Nucleus accumbens (tissue), 56 donors: ENCODE measurements at regions not wholly inside any gene's neighbourhood (a gene's known extent, or its start where the extent isn't known, plus 50 kb on each side); places are given as distances from the start of the nearest gene placed in this dataset.

Source experiments
- DNase-seq, 56 donors: peaks; one replicate each; lab custom pipeline; 2025; lab: John Stamatoyannopoulos, UW

DNA sequence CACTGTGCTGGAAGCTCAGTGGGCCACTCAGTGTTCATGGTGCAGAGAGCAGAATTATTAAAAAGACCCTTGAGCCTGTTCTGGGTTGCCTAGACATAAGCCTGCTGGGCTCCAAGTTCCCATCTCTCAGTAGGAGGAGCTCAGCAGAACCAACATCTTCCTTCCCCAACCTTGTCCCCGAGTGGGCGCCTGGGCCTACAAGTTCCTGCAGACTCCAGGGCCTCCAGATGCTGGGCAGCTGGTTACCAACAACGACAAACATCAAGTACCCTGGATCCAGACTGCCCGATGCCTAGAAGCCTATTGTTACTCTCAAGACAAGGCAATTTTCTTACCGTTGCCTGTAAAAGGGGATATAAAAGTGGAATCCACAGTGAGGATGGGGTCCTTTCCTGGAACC is 214.2 kb downstream of the HAUS1 start:
- no peak for DNase-seq

- no peak for DNase-seq
Observed at GRCh38 chr18:46319783-46320182, 215.6 kb downstream of the HAUS1 start.

GRCh38 chr18:46320297-46320696 is 216.1 kb downstream of the HAUS1 start:
- DNase-seq = no peak

DNA sequence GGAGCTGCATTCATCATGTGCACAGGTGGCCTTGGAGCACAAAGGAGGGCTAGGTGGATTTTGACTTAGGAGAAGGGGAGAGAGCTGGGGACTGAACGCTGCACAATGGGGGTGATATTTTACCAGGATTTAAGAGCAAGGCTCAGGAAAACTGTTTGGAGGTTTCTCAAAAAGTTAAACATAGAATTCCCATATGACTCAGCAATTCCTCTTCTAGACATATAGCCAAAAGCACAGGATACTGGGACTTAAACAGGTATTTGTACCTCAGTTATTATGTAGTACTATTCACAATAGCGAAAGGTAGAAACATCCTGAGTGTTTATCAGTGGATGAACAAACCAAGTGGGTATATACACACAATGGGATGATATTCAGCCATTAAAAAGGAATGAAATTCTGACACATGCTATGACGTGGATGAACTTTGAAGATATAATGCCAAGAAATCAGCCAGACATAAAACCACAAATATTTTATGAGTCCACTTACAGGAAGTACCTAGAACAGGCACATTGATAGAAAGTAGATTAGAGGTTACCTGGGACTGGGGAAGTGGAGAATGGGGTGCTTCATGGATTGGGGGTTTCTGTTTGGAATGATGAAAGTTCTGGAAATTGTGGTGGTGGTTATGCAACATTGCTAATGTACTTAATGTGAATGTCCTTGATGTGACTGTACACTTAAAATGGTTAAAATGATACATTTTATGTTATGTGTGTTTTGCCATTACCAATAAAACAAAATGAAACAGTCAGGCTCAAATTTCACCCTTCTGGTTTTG is 216.9 kb downstream of the HAUS1 start:
- no peak for DNase-seq

DNA sequence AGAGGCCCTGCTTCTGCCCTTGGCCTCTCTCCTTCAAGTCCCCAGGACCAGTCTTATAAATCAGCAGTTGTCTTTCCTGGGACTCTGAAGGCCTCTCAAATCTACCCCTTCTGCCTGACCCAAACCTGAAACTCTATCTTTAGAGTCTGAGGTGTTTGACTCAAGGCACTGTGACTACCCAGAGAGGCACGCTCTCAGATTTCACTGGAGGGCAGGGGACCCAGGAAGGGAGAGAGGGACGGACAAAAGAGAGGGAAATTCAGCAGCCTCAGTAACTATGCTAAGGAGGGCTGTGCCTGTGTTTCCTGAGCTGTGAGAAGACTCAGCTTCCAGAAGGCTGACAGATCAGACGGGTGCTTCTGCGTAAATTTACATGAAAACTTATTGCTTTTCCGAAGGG is 217.8 kb downstream of the HAUS1 start:
- no peak for DNase-seq

GRCh38 chr18:46322411-46322891 is 218.3 kb downstream of the HAUS1 start:
- DNase-seq = no peak

DNA sequence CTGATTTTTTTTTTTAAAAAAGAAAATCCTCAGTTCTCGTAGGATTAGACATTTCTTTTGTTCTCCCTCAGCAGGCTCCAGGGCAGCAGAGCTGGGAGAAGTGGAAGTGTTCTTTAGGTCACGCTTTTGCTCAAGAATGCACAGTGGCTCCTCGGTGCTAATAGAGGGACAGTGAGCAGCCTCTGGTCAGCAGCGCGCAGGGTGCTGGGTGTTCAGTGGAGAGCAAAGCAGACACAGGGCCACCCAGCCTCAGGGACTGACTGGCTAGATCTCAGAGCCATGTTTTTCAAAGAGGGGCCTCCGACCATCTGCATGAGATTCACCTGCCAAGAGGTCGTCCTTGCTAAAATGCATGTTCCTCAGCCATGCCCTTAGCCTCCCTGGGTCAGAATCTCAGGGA is 218.8 kb downstream of the HAUS1 start:
- no peak for DNase-seq

- DNase-seq = peak in 3 of 56 donors; percentile 11 to 54 (median 28)
Observed at GRCh38 chr18:46324087-46324955, 220.1 kb downstream of the HAUS1 start.

DNA sequence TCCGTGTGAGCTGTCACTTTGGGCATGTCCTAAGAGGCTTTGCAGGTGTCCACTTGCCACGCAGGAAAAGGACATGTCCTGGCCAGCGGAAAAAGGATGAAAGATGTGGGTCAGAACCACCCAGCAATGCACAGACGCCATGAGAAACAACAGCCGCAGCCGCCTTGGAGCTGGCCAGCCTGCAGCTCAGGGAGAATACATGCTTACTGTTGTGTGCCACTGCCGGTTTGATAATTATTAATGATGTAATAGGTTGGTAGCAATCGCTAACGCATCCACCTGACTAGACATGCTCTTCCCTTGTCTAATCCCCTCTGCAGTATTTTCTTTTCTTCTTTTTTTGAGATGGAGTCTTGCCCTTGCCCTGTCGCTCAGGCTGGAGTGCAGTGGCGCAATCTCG is 221.7 kb downstream of the HAUS1 start:
- DNase-seq = no peak

- no peak for DNase-seq
Observed at GRCh38 chr18:46329736-46330246, 225.6 kb downstream of the HAUS1 start.

- no peak for DNase-seq
Observed at GRCh38 chr18:46331316-46331715, 227.1 kb downstream of the HAUS1 start.

- DNase-seq = no peak
Observed at GRCh38 chr18:46332286-46332801, 228.2 kb downstream of the HAUS1 start.

DNA sequence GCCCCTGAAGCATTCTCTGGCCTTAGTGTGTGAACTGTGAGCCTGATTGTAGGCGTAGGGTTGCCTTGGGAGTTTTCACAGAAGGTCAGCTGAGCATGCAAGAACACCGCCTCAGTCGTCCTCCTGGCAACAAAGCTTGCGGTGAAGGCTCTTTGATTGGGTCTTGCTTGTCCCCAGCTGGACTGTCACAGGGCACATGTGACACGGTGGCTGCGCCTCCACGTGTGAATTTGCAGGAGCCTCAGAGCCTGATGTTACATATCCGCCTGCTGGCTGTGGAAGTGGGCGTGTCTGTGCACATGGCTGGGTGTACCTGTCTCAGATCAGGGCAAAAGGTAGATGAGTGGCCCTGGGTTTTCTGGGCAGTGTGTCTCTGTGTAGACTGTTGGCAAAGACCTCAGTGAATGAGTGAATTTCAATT is 228.7 kb downstream of the HAUS1 start:
- peak in 12 of 56 donors; percentile 7 to 52 (median 38) for DNase-seq

GRCh38 chr18:46333431-46334135 is 229.4 kb downstream of the HAUS1 start:
- DNase-seq = peak in 35 of 56 donors; percentile 13 to 70 (median 40)

DNA sequence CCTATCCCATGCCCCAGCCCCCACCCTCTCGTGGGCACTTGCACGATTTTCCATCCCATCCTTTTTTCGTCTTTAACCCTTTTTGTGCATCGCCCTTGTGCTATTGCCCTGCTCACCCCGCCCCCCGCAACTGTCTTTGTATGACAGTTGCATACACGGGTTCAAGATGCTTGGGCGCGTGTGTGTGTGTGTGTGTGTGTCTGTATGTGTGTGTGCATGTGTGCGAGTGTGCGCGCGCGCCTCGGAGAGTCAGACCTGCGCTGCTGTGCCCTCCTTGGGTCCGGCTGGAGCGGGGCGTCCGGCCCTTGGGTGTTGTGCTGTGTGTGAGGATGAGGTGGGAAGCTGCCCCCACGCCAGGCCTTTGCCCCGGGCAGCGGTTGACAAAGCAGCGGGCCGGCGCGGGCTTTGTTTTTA is 230.7 kb downstream of the HAUS1 start:
- peak in 14 of 56 donors; percentile 11 to 45 (median 22) for DNase-seq

DNA sequence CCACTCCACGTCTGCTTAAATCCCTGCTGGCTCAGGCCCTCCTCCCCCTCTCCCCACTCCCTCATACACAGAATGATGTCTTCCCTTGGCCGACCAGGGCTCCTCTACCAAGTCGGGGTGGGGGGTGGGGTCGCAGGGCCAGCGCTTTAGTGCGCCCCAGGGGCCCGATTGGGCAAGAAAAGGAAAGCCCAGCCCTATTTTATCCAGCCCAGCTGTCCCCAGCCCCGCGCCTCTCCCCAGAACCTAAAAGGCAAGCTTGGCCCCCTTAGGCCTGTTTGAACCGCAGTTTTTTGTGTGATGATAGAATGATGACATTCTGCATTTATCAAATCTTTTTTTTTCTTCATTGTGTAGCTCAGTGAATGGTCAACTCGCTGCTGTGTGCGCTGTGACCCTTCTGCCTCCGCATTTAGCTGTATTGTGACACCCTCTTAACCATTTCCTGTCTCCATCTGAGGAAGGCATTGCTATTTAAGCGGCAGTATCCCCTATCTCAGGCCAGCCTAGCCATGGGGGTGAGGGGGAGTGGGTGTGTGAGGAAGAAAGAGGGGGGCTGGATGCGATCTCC is 231.4 kb downstream of the HAUS1 start:
- DNase-seq = no peak

DNA sequence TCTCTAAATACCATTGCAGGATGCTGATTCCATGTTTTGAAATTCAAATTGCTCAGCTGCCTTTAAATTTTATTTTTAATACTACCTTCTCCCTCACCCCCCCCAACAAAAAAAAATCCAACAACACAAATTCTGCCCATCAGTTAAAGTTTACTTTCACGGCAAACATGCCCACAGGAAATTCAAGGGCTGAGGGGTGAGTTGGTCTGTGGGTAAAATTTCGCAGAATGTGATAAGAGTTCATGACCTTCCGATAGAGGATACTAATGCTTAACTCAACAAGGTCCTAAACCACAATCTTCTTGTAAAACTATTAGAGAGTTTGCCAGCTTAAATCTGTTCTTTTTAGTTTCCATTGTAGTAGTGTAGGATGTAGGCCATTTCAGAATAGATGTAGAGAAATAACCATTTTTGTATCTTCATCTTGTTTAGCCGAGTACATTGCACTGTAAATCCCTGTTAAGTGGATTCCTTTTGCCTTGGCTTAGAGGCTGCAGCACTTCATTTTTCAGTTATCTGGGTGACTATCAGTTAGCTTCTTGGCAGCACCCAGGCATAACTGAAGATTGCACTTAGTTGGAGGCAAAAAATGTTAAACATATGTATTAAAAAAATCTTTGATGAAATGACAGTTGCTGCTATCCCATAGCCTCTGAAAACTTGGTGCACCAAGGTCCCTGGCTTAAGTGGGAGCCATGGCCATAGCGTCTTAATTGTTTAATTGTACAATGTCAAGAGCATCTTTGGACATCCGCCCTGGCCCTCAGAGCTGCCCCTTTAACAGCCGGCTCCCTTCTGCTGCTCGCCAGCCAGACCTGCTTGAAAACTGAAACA is 232.3 kb downstream of the HAUS1 start:
- DNase-seq = no peak

DNA sequence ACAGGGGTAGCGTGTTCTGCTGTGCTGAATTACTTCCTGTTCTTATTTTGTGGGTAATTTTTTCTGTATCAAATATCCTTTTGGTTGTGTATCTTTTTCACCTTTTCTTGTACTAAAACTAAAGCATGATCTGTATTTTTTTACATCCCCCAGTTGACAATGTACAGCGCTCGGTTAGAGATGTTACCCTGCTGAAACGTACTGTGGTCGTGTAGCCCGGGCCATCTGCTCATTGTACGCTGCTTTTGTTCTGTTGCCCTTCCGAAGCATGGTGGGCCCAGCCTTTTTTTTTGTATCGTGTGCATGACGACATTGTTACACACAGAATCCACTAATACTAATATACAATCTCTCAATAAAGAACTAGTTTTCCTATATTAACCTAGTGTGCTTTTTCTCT is 233.1 kb downstream of the HAUS1 start:
- no peak for DNase-seq

GRCh38 chr18:46338205-46338604 is 234.0 kb downstream of the HAUS1 start:
- DNase-seq = no peak
